MCF 10A (cell line): ENCODE measurements at regions not wholly inside any gene's neighbourhood (a gene's known extent, or its start where the extent isn't known, plus 50 kb on each side); places are given as distances from the start of the nearest gene placed in this dataset.
A peak's percentile ranks its signal among the peaks of the same experiment; 100 is the strongest.

Experiments
- BruUV-seq: library from RNA; stranded (reverse); fragments of 400-500 nt; replicated peaks from 2 replicates; lab custom pipeline; 2021; lab: Mats Ljungman, UMichigan
- CTCF ChIA-PET: fragments of 300-600 bp; sonication (Branson Sonifier 250); formaldehyde crosslinking; extraction: SDS; loops from one replicate; lab custom pipeline; 2021; ENCODE audit warnings: antibody characterized with exemption, inconsistent platforms; lab: Yijun Ruan, JAX
- POLR2A ChIA-PET: fragments of 300-600, 350-650 bp; sonication (Branson Sonifier 250); formaldehyde crosslinking; extraction: SDS; loops from one replicate; lab custom pipeline; 2020; ENCODE audit warnings: antibody characterized with exemption, inconsistent platforms; lab: Yijun Ruan, JAX
- DNase-seq: peaks from one replicate; pipeline ENCODE4 v3.0.0-alpha.2; 2018; ENCODE audit not compliant: unreplicated experiment
- H3K27ac Mint-ChIP-seq: one replicate; pipeline ENCODE4 v1.8.0; 2022; ENCODE audit warnings: mild to moderate bottlenecking, low read depth, mixed read lengths; ENCODE audit not compliant: unreplicated experiment
- H3K27me3 Mint-ChIP-seq: one replicate; pipeline ENCODE4 v1.8.0; 2022; ENCODE audit warnings: mixed read lengths; ENCODE audit not compliant: insufficient read depth, unreplicated experiment
- H3K36me3 Mint-ChIP-seq: one replicate; pipeline ENCODE4 v1.8.0; 2022; ENCODE audit warnings: mild to moderate bottlenecking, moderate library complexity, mixed read lengths; ENCODE audit not compliant: insufficient read depth, unreplicated experiment
- H3K4me1 Mint-ChIP-seq: one replicate; pipeline ENCODE4 v1.8.0; 2022; ENCODE audit warnings: mixed read lengths; ENCODE audit not compliant: insufficient read depth, unreplicated experiment
- H3K4me3 Mint-ChIP-seq: one replicate; pipeline ENCODE4 v1.8.0; 2022; ENCODE audit warnings: mild to moderate bottlenecking, moderate library complexity, mixed read lengths; ENCODE audit not compliant: unreplicated experiment
- H3K9me3 Mint-ChIP-seq: one replicate; pipeline ENCODE4 v1.8.0; 2022; ENCODE audit warnings: mixed read lengths; ENCODE audit not compliant: unreplicated experiment
- CTCF ChIP-seq: fragments of 200-600 bp; IDR thresholded peaks from one replicate; pipeline ENCODE4 v1.8.0; 2022; ENCODE audit warnings: antibody characterized with exemption, mild to moderate bottlenecking; ENCODE audit not compliant: unreplicated experiment
- intact Hi-C: fragments of 100-400 bp; cut with micrococcal nuclease; formaldehyde crosslinking; loops from 2 replicates; pipeline ENCODE4 v1.14.1; 2022

- Mint-ChIP-seq H3K36me3 (no peaks in the 10 kb centered on the region), H3K4me1 (peaks cover 51% of the 10 kb centered on the region), H3K4me3 (peak overlapping the region; percentile 40), H3K9me3 (no peaks in the 10 kb centered on the region), H3K27ac (no peak overlapping the region), H3K27me3 (peaks cover 19% of the 10 kb centered on the region)
- TF ChIP-seq CTCF: no peak
- no peak for DNase-seq
- intact Hi-C loops: loop anchor here (10.0 kb wide), 1 partner anchor 249 kb away; the partner anchor contains the start of gene DARS1
- ChIA-PET POLR2A (no interaction called here), CTCF (interaction anchor here (0.6 to 1.1 kb wide), 3 partner anchors 9 to 1654 kb away, joined by 3 to 4 read pairs (median 3); no protein-coding TSS in a partner anchor)
- no TSS peak for BruUV-seq
Observed at GRCh38 chr2:136234261-136234660, 116.3 kb upstream of the CXCR4 start.

- no TSS peak for BruUV-seq
- H3K27ac Mint-ChIP-seq: no peak overlapping the region
- no peaks in the 10 kb centered on the region for H3K36me3 Mint-ChIP-seq
- DNase-seq: no peak
- ChIA-PET CTCF (interaction anchor here (0.5 to 0.7 kb wide), 2 partner anchors 102 to 1654 kb away, joined by 4 read pairs; no protein-coding TSS in a partner anchor), POLR2A (interaction anchor here (0.6 kb wide), 1 partner anchor 129 kb away, joined by 3 read pairs; no protein-coding TSS in a partner anchor)
- intact Hi-C loops: loop anchor here (10.0 kb wide), 1 partner anchor 248 kb away; the partner anchor contains the start of gene DARS1
- H3K4me3 Mint-ChIP-seq: no peak overlapping the region
- no peak for TF ChIP-seq CTCF
- peaks cover 19% of the 10 kb centered on the region for H3K27me3 Mint-ChIP-seq
- H3K4me1 Mint-ChIP-seq: peaks cover 42% of the 10 kb centered on the region
- no peaks in the 10 kb centered on the region for H3K9me3 Mint-ChIP-seq
Observed at GRCh38 chr2:136233298-136233697, 115.3 kb upstream of the CXCR4 start.

- intact Hi-C loops: loop anchor here (10.0 kb wide), 1 partner anchor 248 kb away; the partner anchor contains the start of gene DARS1
- CTCF ChIA-PET: interaction anchor here (0.6 kb wide), 1 partner anchor 29 kb away, joined by 3 read pairs; no protein-coding TSS in a partner anchor
- H3K27ac Mint-ChIP-seq: no peak overlapping the region
Observed at GRCh38 chr2:136232456-136233172, 114.7 kb upstream of the CXCR4 start.

More at GRCh38 chr2:136232456-136233172, 114.7 kb upstream of the CXCR4 start:
- no peak for TF ChIP-seq CTCF
- no peaks in the 10 kb centered on the region for H3K9me3 Mint-ChIP-seq
- peaks cover 35% of the 10 kb centered on the region for H3K4me1 Mint-ChIP-seq
- no TSS peak for BruUV-seq
- no peaks in the 10 kb centered on the region for H3K36me3 Mint-ChIP-seq
- no peak overlapping the region for H3K4me3 Mint-ChIP-seq
- DNase-seq: no peak
- POLR2A ChIA-PET: no interaction called here
- H3K27me3 Mint-ChIP-seq: peaks cover 19% of the 10 kb centered on the region
